Fibroblast of villous mesenchyme (primary cell): ENCODE measurements at regions not wholly inside any gene's neighbourhood (a gene's known extent, or its start where the extent isn't known, plus 50 kb on each side); places are given as distances from the start of the nearest gene placed in this dataset.
"Not testable (repeated sequence)": the region's sequence is repeated elsewhere in the genome, so short reads cannot be mapped to it uniquely, and the experiment has no call there.

Source experiments
- DNase-seq: peaks from one replicate; pipeline ENCODE4 v3.0.0-alpha.2; 2010; ENCODE audit warnings: low read depth
- H3K4me3 ChIP-seq: 2 replicates; pipeline ENCODE4 v1.5.1; 2011; ENCODE audit warnings: low read depth, mild to moderate bottlenecking, low read length
- CTCF ChIP-seq: IDR thresholded peaks from 2 replicates; pipeline ENCODE4 v1.5.1; 2012; ENCODE audit warnings: low read depth, mild to moderate bottlenecking, low read length; ENCODE audit not compliant: insufficient read depth

- no peak overlapping the region for H3K4me3 ChIP-seq
- no peak for TF ChIP-seq CTCF
- DNase-seq, result no peak
Observed at GRCh38 chr5:120808135-120808534, 344.0 kb downstream of the PRR16 start.

- H3K4me3 ChIP-seq, result no peak overlapping the region
- no peak for DNase-seq
- no peak for TF ChIP-seq CTCF
Observed at GRCh38 chr5:120808606-120809005, 344.5 kb downstream of the PRR16 start.

- no peak for TF ChIP-seq CTCF
- no peak overlapping the region for H3K4me3 ChIP-seq
- no peak for DNase-seq
Observed at GRCh38 chr5:120813551-120813950, 349.5 kb downstream of the PRR16 start.

- H3K4me3 ChIP-seq, result no peak overlapping the region
- peak; percentile 29 for DNase-seq
- TF ChIP-seq CTCF, result peak; percentile 59
Observed at GRCh38 chr5:120817044-120817985, 353.2 kb downstream of the PRR16 start.

- H3K4me3 ChIP-seq, result no peak overlapping the region
- DNase-seq, result no peak
- no peak for TF ChIP-seq CTCF
Observed at GRCh38 chr5:120818128-120818527, 354.0 kb downstream of the PRR16 start.

- no peak for DNase-seq
- TF ChIP-seq CTCF, result no peak
Observed at GRCh38 chr5:120823328-120823727, 359.2 kb downstream of the PRR16 start.

GRCh38 chr5:120831646-120832045 lies 367.5 kb downstream of the PRR16 start:
- H3K4me3 ChIP-seq, DNase-seq: not testable (repeated sequence)

More at GRCh38 chr5:120823328-120823727, 359.2 kb downstream of the PRR16 start:
- no peak overlapping the region for H3K4me3 ChIP-seq
